ENCODE measurements at regions not wholly inside any gene's neighbourhood (a gene's known extent, or its start where the extent isn't known, plus 50 kb on each side); places are given as distances from the start of the nearest gene placed in this dataset.

DNA sequence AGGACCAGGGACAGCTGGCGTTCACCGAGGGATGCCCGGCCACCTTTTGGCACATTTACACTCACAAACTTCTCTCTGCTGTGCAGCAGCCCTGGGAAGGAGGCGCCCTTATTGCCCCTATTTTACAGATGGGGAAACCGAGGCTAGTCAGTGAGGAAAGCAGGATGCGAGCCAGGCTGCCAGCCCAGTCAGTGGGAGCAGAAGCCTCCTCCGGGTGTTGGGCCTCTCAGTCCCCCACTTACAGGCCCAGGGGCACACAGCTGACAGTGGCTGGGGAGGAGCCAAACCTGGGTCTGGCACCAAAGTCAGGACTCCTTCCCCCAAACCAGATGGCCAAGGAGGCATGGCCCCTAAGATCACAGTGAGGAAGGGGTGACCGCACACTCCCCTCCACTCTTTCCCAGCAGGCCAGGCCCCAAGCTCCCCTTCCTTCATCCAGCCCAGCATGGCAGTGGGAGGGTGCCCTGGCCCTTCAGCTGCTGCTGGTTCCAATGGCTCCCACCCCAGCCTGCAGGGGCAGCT is 121.4 kb upstream of the ANO1 start:
- DNase-seq: no peak

DNA sequence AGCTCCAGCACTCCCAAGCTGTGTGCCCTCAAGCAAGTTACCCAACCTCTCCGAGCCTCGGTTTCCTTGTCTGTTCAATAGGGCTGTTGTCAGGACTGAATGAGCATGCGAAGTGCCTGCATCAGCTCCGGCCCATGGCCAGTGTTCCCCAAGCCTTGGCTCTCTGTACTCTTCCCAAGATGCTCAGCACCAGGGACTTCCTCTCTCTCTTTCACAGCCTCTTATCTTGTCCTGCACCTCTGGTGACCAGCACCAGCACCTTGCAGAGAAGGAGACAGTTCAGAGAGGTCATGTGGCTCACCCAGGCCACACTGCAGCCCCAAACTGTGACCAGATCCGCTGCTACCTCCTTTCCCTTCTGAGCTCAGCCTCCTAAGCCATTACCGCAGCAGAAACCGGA is 120.3 kb upstream of the ANO1 start:
- no peak for DNase-seq

DNA sequence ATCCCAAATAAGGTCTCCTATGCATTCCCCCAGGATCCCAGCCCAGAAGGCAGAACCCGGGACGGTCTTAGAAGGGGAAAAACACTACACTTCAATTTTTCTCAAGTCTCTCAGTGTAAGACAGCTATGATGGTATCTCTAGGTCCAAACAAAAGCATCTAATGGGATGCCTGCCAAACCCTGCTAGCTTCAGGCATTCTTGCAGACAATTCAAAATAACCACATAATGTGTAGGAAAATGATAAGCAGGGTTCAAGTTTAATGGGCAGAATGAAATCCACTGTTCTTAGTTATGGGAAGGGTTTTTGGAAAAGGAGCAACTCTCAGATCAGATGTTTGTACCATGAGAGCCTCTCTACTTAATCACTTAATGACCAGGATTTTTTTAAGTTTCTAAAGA is 119.8 kb upstream of the ANO1 start:
- DNase-seq: no peak

DNA sequence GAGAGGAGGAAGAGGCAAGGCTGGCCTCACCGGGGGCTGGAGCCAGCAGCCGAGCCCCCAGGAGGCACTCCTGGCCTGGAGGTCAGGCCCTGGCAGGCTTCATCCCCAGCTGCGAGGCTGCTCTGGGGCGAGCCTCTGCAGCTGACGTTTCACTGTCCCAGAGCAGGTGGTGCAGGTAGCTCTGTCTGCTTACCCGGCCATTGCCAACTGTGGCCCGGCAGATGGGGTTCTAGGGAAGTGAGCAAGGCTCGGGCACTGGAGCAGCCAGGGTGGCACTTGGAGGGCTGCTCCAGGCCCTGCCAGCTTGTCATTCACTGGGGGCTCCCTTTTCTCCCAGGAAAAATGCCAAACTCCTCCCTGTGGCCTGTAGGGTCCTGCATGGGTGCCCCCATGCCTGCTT is 118.7 kb upstream of the ANO1 start:
- no peak for DNase-seq

DNA sequence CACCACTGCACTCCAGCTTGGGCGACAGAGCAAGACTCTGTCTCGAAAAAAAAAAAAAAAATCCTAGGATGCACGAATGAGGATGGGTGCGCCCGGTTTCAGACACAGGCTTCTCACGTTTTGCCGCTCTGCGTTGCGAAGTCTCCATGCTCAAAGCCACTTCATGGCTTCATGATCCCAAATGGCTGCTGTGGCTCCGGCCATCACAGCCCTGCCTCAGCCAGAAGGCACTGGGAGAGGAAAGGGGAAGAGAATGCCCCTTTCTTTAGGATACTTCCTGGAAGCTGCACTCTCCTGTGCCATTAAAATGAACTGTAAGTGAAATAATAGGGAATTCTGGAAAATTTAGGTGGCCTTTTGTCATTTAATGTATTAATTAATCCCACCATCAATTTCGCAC is 116.4 kb upstream of the ANO1 start:
- no peak for DNase-seq

DNA sequence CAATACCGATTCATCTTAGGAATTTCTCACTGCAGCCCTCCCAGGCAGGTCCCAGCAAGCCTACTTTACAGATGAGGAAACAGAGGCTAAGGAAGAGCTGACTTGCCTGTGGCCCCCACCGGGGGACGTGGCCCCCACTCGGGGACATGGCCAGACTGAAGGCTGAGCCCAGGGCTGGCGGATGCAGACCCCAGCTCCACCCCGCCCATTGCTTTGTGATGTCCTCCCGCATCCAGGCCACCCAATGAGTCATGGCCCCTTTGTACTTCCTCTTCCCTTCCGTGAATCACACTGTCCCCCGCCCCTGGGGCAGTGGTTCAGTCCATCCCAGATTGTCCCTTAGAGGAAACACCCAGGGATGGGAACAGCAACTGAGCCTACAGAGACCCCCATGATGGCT is 116.0 kb upstream of the ANO1 start:
- no peak for DNase-seq

DNA sequence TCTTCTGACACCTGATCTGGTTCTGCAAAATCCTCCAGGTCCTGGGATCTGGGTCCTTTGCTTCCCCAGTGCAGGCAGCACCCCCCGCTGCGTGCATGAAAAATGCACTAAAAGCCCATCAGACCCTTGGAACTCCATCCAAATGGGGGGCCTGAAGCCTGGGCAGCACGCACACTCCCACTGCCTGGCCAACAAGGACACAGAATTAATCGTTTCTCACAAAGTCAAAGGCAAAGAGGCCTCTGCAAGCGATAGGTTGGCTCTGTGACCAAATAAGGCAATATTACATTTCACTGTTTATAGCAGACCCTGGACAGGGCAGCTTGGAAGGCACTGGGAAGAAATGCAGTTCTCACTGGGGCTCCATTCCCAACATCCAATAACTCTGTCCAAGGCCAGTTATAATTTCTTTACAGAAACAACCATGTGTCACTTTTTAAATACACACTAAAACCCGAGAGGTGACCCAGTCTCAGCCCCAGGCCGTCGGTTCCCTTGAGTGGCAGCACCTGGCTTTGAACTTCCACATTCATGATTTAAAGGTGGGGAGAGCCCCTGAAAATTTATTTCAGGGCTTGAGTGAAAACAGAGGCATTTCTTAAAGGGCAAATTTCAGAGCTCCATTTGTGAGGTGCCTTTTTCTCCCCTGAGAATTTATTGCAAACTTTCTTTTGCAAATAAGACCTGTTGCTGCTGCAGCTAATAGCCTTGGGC is 114.4 kb upstream of the ANO1 start:
- no peak for DNase-seq

DNA sequence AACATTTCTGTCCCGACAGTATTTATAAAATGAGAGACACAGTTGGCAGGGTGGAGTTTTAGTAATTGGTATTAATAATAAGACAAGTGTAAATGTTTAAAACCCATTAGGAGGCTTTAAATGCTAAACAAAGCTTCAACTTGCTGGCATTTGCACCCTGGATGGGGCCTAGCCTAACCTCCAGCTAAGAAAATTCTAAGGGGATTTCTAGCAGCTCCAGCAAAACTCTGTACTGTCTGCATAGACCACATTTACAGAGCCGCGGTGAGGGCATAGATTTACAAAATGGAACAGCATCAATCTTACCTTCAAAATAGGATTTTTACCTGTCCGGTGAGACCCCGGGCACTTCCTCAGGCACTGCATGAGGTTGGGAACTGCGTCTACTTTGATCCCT is 113.9 kb upstream of the ANO1 start:
- DNase-seq: no peak

DNA sequence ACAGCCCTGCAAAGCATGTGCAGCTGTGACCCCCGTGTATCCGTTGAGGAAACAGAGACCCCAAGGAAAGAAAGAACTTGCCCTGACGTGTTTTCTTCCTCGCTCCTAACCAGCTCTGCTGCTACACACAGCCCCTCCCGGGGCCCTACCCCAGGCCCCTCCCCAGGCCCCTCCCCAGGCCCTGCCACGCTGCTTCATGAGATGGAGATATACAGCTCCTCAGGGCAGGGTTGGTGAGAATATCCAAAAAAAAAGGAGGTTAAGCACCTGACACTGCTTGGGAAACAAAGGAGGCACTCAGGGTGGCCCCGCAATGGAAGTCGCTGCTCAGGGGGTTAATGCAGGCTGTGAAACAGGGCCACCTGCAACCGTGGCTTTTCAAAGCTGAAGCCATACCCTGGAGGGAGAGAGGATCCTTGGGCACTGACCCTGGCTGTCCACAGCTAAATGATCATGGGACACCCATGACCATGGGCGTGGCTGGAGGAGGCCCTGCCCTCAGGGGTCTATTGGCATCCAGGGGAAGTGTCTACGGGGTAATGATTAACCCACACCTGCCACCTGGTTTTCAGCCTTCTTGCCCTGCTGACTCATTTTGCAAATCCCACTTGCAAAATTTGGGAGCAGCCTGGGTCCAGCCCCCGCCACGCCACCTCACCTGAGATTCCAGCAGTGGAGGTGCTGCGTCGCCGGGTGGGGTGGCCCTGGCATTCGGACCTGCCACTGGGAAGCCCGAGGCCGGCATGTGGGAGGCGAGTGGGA is 112.1 kb upstream of the ANO1 start:
- DNase-seq: no peak

DNA sequence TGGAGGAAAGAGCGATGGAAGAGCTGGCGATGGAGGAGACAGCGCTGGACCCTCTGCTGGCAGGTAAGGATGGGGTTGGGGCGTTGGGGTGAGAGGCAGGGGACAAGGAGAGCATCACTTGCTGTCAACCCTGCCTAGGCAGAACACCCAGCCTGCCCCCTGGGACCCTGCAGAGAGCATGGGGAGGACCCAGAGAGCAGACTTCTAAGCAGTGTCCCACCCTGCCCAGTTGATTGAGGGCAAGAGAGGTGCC is 111.6 kb upstream of the ANO1 start:
- no peak for DNase-seq

DNA sequence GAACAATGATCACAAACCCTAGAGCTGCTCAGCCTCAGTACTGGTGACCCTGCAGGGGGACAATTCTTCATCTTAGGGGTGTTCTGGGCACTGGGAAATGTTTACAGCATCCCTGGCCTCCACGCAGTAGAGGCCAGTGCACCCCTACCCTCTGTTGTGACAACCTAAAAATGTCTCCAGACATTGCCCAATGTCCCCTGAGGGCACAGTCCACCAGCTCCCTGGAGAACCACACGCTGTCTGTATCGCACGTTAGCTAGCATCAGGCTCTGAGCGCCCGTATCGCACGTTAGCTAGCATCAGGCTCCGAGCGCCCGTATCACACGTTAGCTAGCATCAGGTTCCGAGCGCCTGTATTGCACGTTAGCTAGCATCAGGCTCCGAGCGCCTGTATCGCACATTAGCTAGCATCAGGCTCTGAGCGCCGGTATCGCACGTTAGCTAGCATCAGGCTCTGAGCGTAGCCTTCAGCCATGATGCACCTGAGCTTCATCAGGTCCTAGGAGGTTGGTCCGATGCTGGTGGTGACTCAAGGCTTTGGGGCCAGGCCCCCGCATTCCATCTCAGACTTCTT is 111.1 kb upstream of the ANO1 start:
- no peak for DNase-seq

DNA sequence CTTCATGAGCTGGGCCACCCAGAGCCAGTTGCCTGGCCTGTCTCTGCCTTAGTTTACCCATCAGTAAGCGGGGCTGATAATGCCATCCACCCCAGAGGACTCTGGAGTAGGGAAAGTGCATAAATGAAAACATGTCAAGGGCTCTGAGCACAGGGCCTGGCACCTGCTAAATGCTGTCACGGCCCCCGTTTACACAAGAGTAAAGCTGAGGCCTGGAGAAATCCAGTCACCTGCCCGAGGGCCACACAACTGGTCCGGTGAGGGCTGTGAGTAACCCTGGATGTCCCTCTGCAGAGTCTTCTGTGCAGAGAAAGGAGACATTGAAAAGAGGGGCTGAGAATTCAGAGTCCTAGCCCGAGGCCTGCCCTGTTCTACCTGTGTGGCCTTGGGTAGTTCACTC is 110.6 kb upstream of the ANO1 start:
- DNase-seq: no peak

DNA sequence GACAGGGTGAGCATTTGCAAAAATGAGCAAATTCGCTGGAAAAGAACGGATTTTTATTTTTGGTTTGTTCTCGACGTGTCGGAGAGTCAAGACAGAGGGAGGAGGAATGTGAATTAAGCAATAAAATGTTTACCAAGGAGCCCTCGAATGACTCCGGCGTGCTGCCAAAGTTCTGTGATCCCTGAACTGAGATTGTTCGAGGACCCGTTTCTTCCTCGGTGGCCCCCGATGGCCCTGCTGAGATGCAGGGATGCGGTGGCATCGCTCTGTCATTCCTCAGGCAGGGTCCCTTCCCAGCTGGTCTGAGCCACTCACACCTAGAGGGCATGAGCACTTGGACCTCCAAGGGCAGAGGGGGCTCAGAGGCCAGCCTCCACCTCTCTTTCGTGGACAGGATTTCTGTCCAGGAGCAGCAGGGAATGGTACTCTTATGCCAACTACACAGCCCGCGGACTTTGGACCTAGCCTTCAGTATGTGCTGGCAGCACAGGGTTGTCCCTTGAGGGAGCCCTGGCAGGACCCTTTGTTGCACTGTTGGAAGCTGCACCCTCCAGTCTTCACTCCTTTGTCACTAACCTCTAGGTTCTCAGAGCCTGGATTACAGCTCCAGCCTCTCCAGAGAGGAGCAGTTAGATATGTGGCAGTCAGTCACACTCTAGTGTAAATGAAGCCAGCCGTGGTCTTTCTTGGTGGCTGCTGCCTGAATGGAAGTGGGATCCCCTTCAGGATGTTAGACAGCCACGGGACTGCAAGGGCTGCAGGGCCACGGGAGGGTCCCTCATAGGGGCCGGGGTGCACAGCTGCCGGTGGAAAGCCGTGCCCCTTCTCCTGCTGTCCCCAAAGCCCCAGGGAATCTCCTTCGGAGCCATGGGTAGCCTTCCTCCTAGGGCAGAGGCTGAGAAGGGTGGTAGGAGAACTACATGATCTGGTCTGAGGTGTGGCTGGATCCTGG is 109.4 kb upstream of the ANO1 start:
- no peak for DNase-seq

DNA sequence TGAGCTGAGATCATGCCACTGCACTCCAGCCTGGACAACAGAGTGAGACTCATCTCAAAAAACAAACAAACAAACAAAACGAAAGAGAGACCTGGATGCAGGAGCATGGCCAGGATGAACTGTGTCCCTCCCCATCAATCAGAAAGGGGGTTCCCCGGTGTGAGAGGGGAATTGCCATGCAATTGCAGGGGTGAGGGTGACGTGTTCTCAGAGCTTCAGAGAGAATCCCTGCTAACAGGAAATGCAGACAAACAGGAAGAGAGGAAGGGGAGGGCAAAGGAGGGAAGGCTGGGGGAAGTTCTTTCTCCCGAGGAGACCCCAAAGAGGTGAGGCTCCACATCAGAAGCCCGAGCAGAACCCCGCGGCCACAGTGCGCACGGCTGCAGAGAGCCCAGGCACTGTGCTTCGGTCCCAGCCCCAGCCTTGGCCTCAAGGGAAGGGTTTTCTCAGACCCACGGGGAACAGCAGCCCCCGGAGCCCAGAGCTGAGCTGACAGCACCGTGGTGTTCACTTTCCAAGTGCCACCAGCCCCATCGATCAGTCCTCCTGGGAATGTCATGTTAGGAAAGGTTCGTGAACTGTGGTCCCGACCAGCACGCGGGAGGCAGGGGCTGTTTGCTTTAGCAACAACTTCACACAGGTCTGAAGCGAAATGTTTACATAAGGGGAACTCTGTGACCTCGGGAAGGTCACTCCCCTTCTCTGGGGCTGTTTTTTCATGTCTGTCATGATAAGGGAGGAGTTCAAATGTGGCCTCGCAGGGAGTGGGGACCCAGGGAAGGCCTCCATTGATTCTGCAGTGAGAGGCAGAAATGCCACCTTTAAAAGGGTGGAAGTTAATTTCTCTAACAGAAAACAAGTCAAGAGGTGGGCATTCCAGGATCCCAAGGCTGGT is 108.0 kb upstream of the ANO1 start:
- no peak for DNase-seq

DNA sequence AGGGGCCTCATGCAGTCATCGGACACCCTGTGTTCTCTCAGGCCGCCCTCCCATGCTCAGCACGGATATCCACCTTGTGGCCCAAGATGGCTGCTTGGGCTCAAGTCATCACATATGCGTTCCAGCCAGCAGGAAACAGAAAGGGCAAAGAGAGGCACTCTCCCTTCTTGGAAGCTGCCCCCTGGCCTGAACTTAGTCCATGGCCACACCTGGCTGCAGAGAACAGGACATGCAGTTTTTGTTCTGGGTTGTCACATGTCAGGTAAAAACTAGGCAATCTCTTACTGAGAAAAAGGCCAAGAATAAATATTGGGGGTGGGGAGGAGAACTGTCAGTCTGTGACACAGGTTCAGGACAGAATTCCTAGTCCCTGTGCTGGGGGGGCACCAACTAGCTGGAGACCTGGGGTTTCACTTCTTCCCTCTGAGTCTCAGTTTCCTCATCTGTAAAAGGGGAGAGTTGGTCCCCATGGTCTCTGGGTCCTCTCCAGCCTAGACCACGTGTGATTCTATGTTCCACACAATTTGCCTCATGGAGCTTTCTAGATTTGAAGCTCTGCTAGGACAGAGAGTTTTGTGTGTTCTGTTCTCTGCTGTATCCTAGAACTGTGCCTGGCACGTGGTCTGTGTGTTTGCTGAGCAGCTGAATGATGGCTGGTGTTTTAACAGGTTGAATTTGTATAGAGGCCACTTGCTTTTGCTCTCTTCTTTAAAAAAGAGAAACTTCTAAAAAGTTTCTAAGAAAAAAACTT is 107.2 kb upstream of the ANO1 start:
- no peak for DNase-seq

DNA sequence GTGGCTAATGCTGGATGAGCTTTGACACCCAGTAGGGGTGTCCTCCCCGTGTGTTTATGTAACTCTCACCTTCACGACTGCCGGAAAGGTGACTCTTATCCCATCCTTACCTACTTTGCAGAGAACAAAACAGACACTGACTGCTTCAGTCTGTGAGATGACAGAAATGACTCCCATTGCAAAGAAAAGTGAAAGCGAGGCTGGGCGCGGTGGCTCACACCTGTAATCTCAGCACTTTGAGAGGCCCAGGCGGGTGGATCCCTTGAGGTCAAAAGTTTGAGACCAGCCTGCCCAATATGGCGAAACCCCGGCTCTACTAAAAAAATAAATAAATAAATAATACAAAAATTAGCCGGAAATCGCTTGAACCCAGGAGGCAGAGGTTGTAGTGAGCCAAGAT is 106.4 kb upstream of the ANO1 start:
- DNase-seq: no peak

DNA sequence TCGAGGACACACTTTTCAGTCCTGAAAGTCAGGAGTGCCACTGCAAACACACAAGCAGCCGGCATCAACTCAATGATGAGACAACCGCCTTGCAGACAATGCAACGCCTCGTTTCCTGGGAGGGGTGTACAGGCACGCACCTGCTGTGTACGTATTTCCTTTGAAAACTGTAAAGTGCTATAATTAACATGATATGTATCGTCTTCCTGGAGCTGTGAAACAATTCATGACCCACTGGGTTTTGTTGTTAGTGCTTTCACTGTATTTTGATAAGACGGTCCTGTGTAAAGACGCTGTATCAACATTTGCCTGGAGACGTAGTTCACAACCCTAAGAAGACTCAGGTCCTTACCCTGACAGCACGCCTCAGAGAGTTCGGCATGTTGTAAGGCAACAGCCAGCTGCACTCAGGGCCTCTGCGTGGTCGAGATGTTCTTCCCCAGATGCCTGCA is 105.7 kb upstream of the ANO1 start:
- no peak for DNase-seq

DNA sequence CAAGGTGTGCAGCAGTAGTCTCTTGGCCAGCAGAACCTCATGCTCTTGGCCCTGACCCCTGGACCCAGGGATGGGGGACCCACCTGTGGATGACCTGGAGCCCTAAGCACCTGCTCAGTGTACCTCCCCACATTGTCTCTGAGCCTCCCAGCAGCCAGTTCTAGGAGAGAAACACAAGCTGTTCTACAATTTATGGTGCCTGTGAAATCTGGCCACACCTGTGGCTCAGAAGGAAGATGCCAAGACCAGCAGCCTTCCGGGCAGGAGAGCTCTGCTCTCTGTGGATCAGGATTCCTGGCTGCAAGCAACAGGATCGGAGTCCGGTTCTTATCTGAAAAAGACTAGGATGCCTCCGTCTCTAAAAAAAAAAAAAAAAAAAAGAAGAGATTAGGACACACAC is 103.6 kb upstream of the ANO1 start:
- DNase-seq: no peak

DNA sequence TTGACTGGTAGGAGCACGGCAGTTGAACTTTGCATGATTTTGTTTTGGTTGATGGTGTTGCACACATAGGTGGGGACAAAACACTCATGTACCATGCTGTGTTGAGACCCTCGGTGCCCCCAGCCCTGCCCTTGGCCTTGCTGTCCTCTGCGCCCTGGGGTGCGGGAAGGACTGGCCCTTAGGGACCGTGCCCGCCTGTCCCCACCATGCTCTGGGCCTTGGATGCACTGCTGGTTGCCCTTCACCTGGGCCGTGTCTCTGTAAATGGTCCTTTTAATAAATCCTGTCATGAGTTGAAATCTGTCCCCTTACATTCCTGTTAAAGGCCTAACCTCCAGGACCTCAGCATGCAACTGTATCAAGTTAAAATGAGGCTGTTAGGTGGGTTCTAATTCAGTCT is 102.3 kb upstream of the ANO1 start:
- DNase-seq: no peak

DNA sequence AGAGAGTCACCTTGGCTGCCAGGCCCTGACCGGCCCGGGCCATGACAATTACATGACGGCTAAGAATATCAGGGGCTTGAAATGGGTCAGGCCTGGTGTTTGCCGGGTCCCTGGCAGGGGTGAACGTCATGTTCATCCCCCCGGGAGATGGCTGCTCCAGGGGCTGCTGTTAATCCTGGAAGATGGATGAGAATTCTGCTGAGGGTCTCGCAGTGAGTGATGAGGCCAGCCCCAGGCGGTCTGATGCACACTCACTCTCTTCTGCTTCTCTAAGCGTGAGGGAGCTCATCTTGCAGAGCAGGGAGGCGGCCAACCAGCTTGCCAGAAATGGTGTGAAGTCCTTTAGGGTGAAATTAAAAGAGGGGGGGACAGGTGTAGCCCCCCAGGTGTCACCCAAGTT is 101.3 kb upstream of the ANO1 start:
- no peak for DNase-seq

DNA sequence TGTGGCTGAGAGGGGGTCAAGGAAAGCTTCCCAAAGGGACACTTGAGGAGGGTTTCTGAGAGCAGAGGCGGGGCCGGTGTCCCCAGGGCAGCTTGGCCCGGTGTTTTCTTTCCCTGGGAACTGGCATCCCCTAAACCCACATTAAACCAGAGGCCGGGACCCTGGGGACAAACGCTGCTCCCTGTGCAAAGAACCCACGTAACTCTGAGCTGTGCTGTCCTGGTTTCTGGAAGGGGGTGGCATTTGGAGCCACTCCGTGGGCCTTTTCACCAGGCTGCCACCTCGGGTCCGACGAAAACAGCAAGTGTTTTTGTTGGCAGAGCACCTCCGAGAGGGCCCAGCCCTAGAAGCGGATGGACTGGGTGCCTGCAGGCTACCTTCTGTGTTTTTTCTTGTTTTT is 100.2 kb upstream of the ANO1 start:
- DNase-seq: no peak
